SK-N-SH (cell line): ENCODE measurements at regions not wholly inside any gene's neighbourhood (a gene's known extent, or its start where the extent isn't known, plus 50 kb on each side); places are given as distances from the start of the nearest gene placed in this dataset.

Source experiments
- CTCF ChIA-PET: fragments of 300-600, 350-600 bp; formaldehyde crosslinking; extraction: SDS; loops from one replicate; lab custom pipeline; 2021; lab: Yijun Ruan, JAX
- POLR2A ChIA-PET: fragments of 350-600 bp; sonication (Branson Sonifier 250); formaldehyde crosslinking; extraction: SDS; loops from one replicate; lab custom pipeline; 2020; ENCODE audit warnings: antibody characterized with exemption, inconsistent platforms; lab: Yijun Ruan, JAX
- DNase-seq: peaks from one replicate; pipeline ENCODE4 v3.0.0; 2012
- H2AFZ ChIP-seq: fragments of 200-600 bp; sonication (generic); 2 replicates; pipeline ENCODE4 v1.8.1; 2016; ENCODE audit warnings: antibody characterized with exemption, mild to moderate bottlenecking, low read depth
- H3F3A ChIP-seq: fragments of 200-600 bp; sonication (generic); replicated peaks from 2 replicates; pipeline ENCODE3; 2016; ENCODE audit warnings: antibody characterized with exemption, mild to moderate bottlenecking; ENCODE audit not compliant: insufficient read depth
- H3K27ac ChIP-seq, 2 experiments: fragments of 200-500 bp in 1 of 2; fragments of 200-600 bp in 1 of 2; sonication (Bioruptor generic) in 1 of 2; sonication (generic), shearing (Covaris generic) in 1 of 2; 2 replicates each; pipeline versions ENCODE4 v1.5.1 to v1.6.1; 2014 to 2016; ENCODE audit warnings: low read depth in 2 of 2, inconsistent platforms in 1 of 2, low read length in 1 of 2, mild to moderate bottlenecking in 1 of 2, mixed read lengths in 1 of 2
- H3K27me3 ChIP-seq: fragments of 200-600 bp; sonication (generic), shearing (Covaris generic); 2 replicates; pipeline ENCODE4 v1.6.1; 2016; ENCODE audit warnings: mixed run types; ENCODE audit not compliant: insufficient read depth
- H3K36me3 ChIP-seq, 2 experiments: fragments of 200-500 bp in 1 of 2; fragments of 200-600 bp in 1 of 2; sonication (Bioruptor generic) in 1 of 2; sonication (generic) in 1 of 2; replicated peaks in 1 of 2; 2 replicates each; pipeline versions ENCODE3 to v1.5.1; 2014 to 2016; ENCODE audit warnings: low read length in 1 of 2, mild to moderate bottlenecking in 1 of 2; ENCODE audit not compliant: insufficient read depth in 2 of 2, control insufficient read depth in 1 of 2
- H3K4me1 ChIP-seq, 2 experiments: fragments of 200-500 bp in 1 of 2; fragments of 200-600 bp in 1 of 2; sonication (Bioruptor generic) in 1 of 2; sonication (generic), shearing (Covaris generic) in 1 of 2; 2 replicates each; pipeline versions ENCODE4 v1.5.1 to v1.6.1; 2014 to 2016; ENCODE audit warnings: low read depth in 1 of 2, low read length in 1 of 2, mixed run types in 1 of 2; ENCODE audit not compliant: insufficient read depth in 2 of 2, control insufficient read depth in 1 of 2
- H3K4me2 ChIP-seq: fragments of 200-600 bp; sonication (generic), shearing (Covaris generic); 2 replicates; pipeline ENCODE4 v1.6.1; 2017; ENCODE audit warnings: mixed run types
- H3K4me3 ChIP-seq, 2 experiments: fragments of 200-500 bp in 1 of 2; fragments of 200-600 bp in 1 of 2; sonication (Bioruptor generic) in 1 of 2; sonication (generic), shearing (Covaris generic) in 1 of 2; 2 replicates each; pipeline versions ENCODE4 v1.5.1 to v1.8.1; 2014 to 2016; ENCODE audit warnings: low read depth in 2 of 2, inconsistent platforms in 1 of 2, low read length in 1 of 2, mild to moderate bottlenecking in 1 of 2, mixed read lengths in 1 of 2, moderate library complexity in 1 of 2
- H3K79me2 ChIP-seq: fragments of 200-600 bp; sonication (generic); 2 replicates; pipeline ENCODE4 v1.8.1; 2017; ENCODE audit warnings: mild to moderate bottlenecking; ENCODE audit not compliant: insufficient read depth
- H3K9ac ChIP-seq: fragments of 200-600 bp; sonication (generic); 2 replicates; pipeline ENCODE4 v1.6.1; 2017; ENCODE audit warnings: mixed run types
- H3K9me2 ChIP-seq: fragments of 200-600 bp; sonication (generic); 2 replicates; pipeline ENCODE4 v1.6.1; 2017; ENCODE audit warnings: mixed run types
- H3K9me3 ChIP-seq: fragments of 200-600 bp; sonication (generic); 2 replicates; pipeline ENCODE4 v1.6.1; 2017; ENCODE audit warnings: mixed run types, mild to moderate bottlenecking, moderate library complexity
- H4K20me1 ChIP-seq: fragments of 200-600 bp; sonication (generic); 2 replicates; pipeline ENCODE4 v1.6.1; 2017; ENCODE audit warnings: mild to moderate bottlenecking, mixed run types; ENCODE audit not compliant: insufficient read depth
- ELF1 ChIP-seq: IDR thresholded peaks from 2 replicates; pipeline ENCODE4 v1.4.0; 2012
- EP300 ChIP-seq, 2 experiments: IDR thresholded peaks; 2 replicates each; pipeline versions ENCODE4 v1.4.0 to v1.6.1; 2012; ENCODE audit warnings: borderline replicate concordance in 1 of 2, low read depth in 1 of 2, low read length in 1 of 2
- GATA2 ChIP-seq: sonication (generic); formaldehyde crosslinking; IDR thresholded peaks from 2 replicates; pipeline ENCODE4 v1.5.0; 2020; ENCODE audit warnings: mild to moderate bottlenecking, missing genetic modification reagents
- MEF2A ChIP-seq: IDR thresholded peaks from 2 replicates; pipeline ENCODE4 v1.4.0; 2012; ENCODE audit warnings: low read depth, borderline replicate concordance
- MXI1 ChIP-seq: IDR thresholded peaks from 2 replicates; pipeline ENCODE4 v1.6.1; 2012; ENCODE audit warnings: mild to moderate bottlenecking, low read depth, low read length, improper control_type of control experiment
- NFIC ChIP-seq: IDR thresholded peaks from 2 replicates; pipeline ENCODE4 v1.4.0; 2012; ENCODE audit warnings: borderline replicate concordance
- NRF1 ChIP-seq: IDR thresholded peaks from 2 replicates; pipeline ENCODE4 v1.6.1; 2012; ENCODE audit warnings: low read depth, mild to moderate bottlenecking, low read length
- POLR2AphosphoS5 ChIP-seq: IDR thresholded peaks from 2 replicates; pipeline ENCODE4 v1.6.1; 2012; ENCODE audit warnings: low read depth, low read length
- RCOR1 ChIP-seq: fragments of 150-350 bp; IDR thresholded peaks from 2 replicates; pipeline ENCODE4 v1.6.1; 2017; ENCODE audit warnings: antibody characterized with exemption, low read length
- RFX5 ChIP-seq: IDR thresholded peaks from 2 replicates; pipeline ENCODE4 v1.6.1; 2012; ENCODE audit warnings: mild to moderate bottlenecking, improper control_type of control experiment, low read length
- RXRA ChIP-seq: IDR thresholded peaks from 2 replicates; pipeline ENCODE4 v1.4.0; 2012; ENCODE audit warnings: low read depth, mild to moderate bottlenecking, borderline replicate concordance
- TCF12 ChIP-seq: IDR thresholded peaks from 2 replicates; pipeline ENCODE4 v1.4.0; 2012
- TEAD4 ChIP-seq: IDR thresholded peaks from 2 replicates; pipeline ENCODE4 v1.4.0; 2012; ENCODE audit warnings: mild to moderate bottlenecking, borderline replicate concordance; ENCODE audit not compliant: insufficient read depth
- YY1 ChIP-seq: IDR thresholded peaks from 2 replicates; pipeline ENCODE4 v1.4.0; 2012; ENCODE audit warnings: low read depth, mild to moderate bottlenecking
- WGBS: methylation state at CpG from one replicate; pipeline ENCODE4 v1.1.6; 2017; ENCODE audit warnings: low lambda C conversion rate; 5-methylcytosine and 5-hydroxymethylcytosine counted together
- TF ChIP-seq, protein P1 (sequence below): IDR thresholded peaks from 2 replicates; pipeline ENCODE4 v1.4.0; 2012; ENCODE audit warnings: low read depth
- TF ChIP-seq, protein P2 (sequence below): IDR thresholded peaks from 2 replicates; pipeline ENCODE4; 2012
- TF ChIP-seq, protein P3 (sequence below): fragments of 200-600 bp; sonication (generic); IDR thresholded peaks from 2 replicates; pipeline ENCODE4 v1.6.1; 2017; ENCODE audit warnings: antibody characterized with exemption, mild to moderate bottlenecking, moderate library complexity
- TF ChIP-seq, protein P4 (sequence below): fragments of 150-350 bp; IDR thresholded peaks from 2 replicates; pipeline ENCODE4 v1.6.1; 2017; ENCODE audit warnings: antibody characterized with exemption, low read length, low read depth, borderline replicate concordance
- TF ChIP-seq, protein P5 (sequence below): fragments of 150-350 bp; IDR thresholded peaks from 2 replicates; pipeline ENCODE4 v1.6.1; 2016; ENCODE audit warnings: mild to moderate bottlenecking, low read depth, low read length

DNA sequence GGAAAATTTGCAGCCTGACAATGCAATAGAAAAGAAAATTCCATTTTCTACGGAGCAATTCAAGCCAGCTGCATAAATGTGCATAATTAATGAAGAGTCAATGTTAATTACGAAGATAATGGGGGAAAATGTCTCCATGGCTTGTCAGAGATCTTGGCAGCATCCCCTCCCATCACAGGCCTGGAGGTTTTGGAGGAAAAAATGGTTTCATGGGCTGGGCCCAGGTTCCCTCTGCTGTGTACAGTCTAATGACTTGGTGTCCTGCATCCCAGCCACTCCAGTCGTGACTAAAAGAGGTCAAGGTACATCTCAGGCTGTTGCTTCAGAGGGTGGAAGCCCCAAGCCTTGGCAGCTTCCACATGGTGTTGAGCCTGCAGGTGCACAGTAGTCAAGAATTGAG, 779.7 kb downstream of the DCDC2C start:
- Histone ChIP-seq H3K9me2 (no peaks in the 10 kb centered on the region), H3K4me3 (no peak overlapping the region), H3K36me3 (no peaks in the 10 kb centered on the region), H3K27ac (no peak overlapping the region), H3K27me3 (no peaks in the 10 kb centered on the region), H3K9ac (no peak overlapping the region), H3K9me3 (no peaks in the 10 kb centered on the region), H3K4me1 (no peaks in the 10 kb centered on the region), H3F3A (no peaks in the 10 kb centered on the region), H4K20me1 (no peaks in the 10 kb centered on the region), H3K79me2 (no peaks in the 10 kb centered on the region), H2AFZ (no peak overlapping the region), H3K4me2 (no peak overlapping the region)
- POLR2A ChIA-PET, result no interaction called here
- CTCF ChIA-PET, result no interaction called here
- WGBS, result 5% methylated on average over 3 of the region's 3 CpGs
- TF ChIP-seq RFX5, result no peak
- TF ChIP-seq, protein P1, sequence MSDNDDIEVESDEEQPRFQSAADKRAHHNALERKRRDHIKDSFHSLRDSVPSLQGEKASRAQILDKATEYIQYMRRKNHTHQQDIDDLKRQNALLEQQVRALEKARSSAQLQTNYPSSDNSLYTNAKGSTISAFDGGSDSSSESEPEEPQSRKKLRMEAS, result no peak
- TF ChIP-seq TEAD4, result no peak
- TF ChIP-seq TCF12, result no peak
- no peak for TF ChIP-seq YY1
- no peak for TF ChIP-seq POLR2AphosphoS5
- no peak for TF ChIP-seq ELF1
- TF ChIP-seq MXI1, result no peak
- TF ChIP-seq, protein P2, sequence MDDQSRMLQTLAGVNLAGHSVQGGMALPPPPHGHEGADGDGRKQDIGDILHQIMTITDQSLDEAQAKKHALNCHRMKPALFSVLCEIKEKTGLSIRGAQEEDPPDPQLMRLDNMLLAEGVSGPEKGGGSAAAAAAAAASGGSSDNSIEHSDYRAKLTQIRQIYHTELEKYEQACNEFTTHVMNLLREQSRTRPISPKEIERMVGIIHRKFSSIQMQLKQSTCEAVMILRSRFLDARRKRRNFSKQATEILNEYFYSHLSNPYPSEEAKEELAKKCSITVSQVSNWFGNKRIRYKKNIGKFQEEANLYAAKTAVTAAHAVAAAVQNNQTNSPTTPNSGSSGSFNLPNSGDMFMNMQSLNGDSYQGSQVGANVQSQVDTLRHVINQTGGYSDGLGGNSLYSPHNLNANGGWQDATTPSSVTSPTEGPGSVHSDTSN, result no peak
- TF ChIP-seq EP300 (IDR thresholded peaks at IDR 0.05; ENCODE audit: borderline replicate concordance in 1 of 2, low read depth in 1 of 2, low read length in 1 of 2), result no peak
- no peak for TF ChIP-seq NFIC
- TF ChIP-seq MEF2A, result no peak
- TF ChIP-seq, protein P3, sequence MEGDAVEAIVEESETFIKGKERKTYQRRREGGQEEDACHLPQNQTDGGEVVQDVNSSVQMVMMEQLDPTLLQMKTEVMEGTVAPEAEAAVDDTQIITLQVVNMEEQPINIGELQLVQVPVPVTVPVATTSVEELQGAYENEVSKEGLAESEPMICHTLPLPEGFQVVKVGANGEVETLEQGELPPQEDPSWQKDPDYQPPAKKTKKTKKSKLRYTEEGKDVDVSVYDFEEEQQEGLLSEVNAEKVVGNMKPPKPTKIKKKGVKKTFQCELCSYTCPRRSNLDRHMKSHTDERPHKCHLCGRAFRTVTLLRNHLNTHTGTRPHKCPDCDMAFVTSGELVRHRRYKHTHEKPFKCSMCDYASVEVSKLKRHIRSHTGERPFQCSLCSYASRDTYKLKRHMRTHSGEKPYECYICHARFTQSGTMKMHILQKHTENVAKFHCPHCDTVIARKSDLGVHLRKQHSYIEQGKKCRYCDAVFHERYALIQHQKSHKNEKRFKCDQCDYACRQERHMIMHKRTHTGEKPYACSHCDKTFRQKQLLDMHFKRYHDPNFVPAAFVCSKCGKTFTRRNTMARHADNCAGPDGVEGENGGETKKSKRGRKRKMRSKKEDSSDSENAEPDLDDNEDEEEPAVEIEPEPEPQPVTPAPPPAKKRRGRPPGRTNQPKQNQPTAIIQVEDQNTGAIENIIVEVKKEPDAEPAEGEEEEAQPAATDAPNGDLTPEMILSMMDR, result no peak
- TF ChIP-seq, protein P4, sequence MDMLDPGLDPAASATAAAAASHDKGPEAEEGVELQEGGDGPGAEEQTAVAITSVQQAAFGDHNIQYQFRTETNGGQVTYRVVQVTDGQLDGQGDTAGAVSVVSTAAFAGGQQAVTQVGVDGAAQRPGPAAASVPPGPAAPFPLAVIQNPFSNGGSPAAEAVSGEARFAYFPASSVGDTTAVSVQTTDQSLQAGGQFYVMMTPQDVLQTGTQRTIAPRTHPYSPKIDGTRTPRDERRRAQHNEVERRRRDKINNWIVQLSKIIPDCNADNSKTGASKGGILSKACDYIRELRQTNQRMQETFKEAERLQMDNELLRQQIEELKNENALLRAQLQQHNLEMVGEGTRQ, result no peak
- no peak for TF ChIP-seq RXRA
- TF ChIP-seq GATA2 (CRISPR knock-in tag), result no peak
- TF ChIP-seq NRF1, result no peak
- TF ChIP-seq, protein P5, sequence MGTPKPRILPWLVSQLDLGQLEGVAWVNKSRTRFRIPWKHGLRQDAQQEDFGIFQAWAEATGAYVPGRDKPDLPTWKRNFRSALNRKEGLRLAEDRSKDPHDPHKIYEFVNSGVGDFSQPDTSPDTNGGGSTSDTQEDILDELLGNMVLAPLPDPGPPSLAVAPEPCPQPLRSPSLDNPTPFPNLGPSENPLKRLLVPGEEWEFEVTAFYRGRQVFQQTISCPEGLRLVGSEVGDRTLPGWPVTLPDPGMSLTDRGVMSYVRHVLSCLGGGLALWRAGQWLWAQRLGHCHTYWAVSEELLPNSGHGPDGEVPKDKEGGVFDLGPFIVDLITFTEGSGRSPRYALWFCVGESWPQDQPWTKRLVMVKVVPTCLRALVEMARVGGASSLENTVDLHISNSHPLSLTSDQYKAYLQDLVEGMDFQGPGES, result no peak
- no peak for TF ChIP-seq RCOR1
- DNase-seq, result no peak
